Inferior parietal cortex (tissue), 1 donor: ENCODE measurements at regions not wholly inside any gene's neighbourhood (a gene's known extent, or its start where the extent isn't known, plus 50 kb on each side); places are given as distances from the start of the nearest gene placed in this dataset.
"Not testable (repeated sequence)": the region's sequence is repeated elsewhere in the genome, so short reads cannot be mapped to it uniquely, and the experiment has no call there.

ENCODE experiments used
- DNase-seq: peaks from one replicate; pipeline ENCODE4 v3.0.0-alpha.2; 2016; ENCODE audit errors: extremely low spot score

- no peak for DNase-seq
Measured at GRCh38 chr6:79392094-79392493, 145.1 kb downstream of the LCA5 start.

GRCh38 chr6:79391480-79391879, 145.8 kb downstream of the LCA5 start:
- no peak for DNase-seq

- DNase-seq, result no peak
Measured at GRCh38 chr6:79385893-79386292, 151.3 kb downstream of the LCA5 start.

GRCh38 chr6:79385333-79385732, 150.9 kb upstream of the HMGN3 start:
- DNase-seq, result no peak

GRCh38 chr6:79384845-79385244, 150.4 kb upstream of the HMGN3 start:
- DNase-seq, result no peak

- no peak for DNase-seq
Measured at GRCh38 chr6:79378957-79379356, 144.5 kb upstream of the HMGN3 start.

GRCh38 chr6:79377888-79378348, 143.4 kb upstream of the HMGN3 start:
- DNase-seq, result no peak

- no peak for DNase-seq
Measured at GRCh38 chr6:79377047-79377446, 142.6 kb upstream of the HMGN3 start.

GRCh38 chr6:79375635-79376337, 141.3 kb upstream of the HMGN3 start:
- DNase-seq, result no peak

- no peak for DNase-seq
Measured at GRCh38 chr6:79374308-79374707, 139.8 kb upstream of the HMGN3 start.

GRCh38 chr6:79373880-79374279, 139.4 kb upstream of the HMGN3 start:
- DNase-seq, result no peak

- no peak for DNase-seq
Measured at GRCh38 chr6:79373246-79373645, 138.8 kb upstream of the HMGN3 start.

GRCh38 chr6:79372757-79373156, 138.3 kb upstream of the HMGN3 start:
- DNase-seq, result no peak

- DNase-seq, result no peak
Measured at GRCh38 chr6:79369026-79369425, 134.5 kb upstream of the HMGN3 start.

GRCh38 chr6:79363441-79363840, 129.0 kb upstream of the HMGN3 start:
- DNase-seq, result not testable (repeated sequence)

GRCh38 chr6:79361074-79361473, 126.6 kb upstream of the HMGN3 start:
- not testable (repeated sequence) for DNase-seq

- no peak for DNase-seq
Measured at GRCh38 chr6:79353226-79353625, 118.7 kb upstream of the HMGN3 start.

GRCh38 chr6:79338493-79338892, 104.0 kb upstream of the HMGN3 start:
- no peak for DNase-seq

- no peak for DNase-seq
Measured at GRCh38 chr6:79335133-79335674, 100.7 kb upstream of the HMGN3 start.

- peak; percentile 8 for DNase-seq
Measured at GRCh38 chr6:79334674-79335073, 100.2 kb upstream of the HMGN3 start.

GRCh38 chr6:79330704-79331103, 96.2 kb upstream of the HMGN3 start:
- DNase-seq, result no peak

- no peak for DNase-seq
Measured at GRCh38 chr6:79313254-79313653, 78.8 kb upstream of the HMGN3 start.

- no peak for DNase-seq
Measured at GRCh38 chr6:79307321-79308036, 73.0 kb upstream of the HMGN3 start.
